ENCODE measurements at regions not wholly inside any gene's neighbourhood (a gene's known extent, or its start where the extent isn't known, plus 50 kb on each side); places are given as distances from the start of the nearest gene placed in this dataset.

DNA sequence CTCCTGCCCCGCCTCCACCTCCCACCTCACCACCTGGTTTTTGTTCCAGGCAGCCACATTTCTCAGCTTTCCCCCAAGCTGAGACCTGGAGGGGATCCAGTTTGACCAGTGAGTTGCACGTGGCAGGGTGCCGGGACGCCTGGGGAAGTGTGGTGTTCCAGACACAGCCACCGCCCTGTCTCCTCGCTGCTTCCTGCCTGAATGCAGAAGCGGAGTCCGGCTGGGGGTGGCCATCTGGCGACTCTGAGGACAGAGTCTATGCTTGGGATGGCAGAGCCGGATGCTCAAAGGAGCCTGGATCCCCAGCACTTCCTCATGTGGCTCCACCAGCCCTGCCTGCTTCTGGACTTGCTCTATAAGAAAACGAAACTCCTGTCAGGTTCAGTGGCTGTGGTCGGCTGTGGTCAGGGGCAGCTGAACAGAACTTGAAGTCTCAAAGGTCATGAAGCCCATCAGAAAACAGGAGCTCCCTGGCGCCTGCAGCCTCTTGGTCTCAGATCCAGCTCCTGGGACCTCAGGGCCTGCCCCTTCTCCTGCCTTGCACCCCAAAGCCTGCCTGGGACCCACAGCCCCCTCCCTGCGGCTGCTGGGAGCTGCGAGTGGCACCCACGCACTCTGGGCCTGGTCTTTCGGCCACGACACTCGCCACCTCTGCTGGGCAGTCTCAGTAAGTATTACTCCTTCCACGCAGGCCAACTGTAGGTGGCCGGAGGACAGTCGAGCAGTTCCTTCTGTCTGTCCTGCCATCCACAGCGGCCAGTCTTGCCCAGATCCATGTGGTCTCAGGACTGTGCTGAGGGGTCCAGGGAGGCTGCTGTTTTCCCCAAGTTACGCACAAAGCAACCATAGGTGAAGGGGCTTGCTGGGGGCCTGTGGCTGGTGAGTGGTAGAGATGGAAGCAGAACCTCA, 112.8 kb upstream of the MEF2A start:
- Histone ChIP-seq H3K9me3 (ENCODE audit: control insufficient read depth, low read length) (no peaks in the 10 kb centered on the region), H3K79me2 (no peaks in the 10 kb centered on the region), H3K4me2 (ENCODE audit: low read length) (no peak overlapping the region), H2AFZ (no peak overlapping the region), H3K9ac (no peak overlapping the region), H3K27ac (peak overlapping the region; percentile 69), H3K36me3 (ENCODE audit: control insufficient read depth, insufficient read depth, low read length) (no peaks in the 10 kb centered on the region), H3K4me3 (ENCODE audit: low read depth, low read length) (no peak overlapping the region), H3K27me3 (ENCODE audit: control insufficient read depth, insufficient read depth, low read length) (no peaks in the 10 kb centered on the region), H3K4me1 (no peaks in the 10 kb centered on the region)
- TF ChIP-seq CTCF (IDR thresholded peaks at IDR 0.05) = no peak

GRCh38 chr15:99453637-99454030, 112.2 kb upstream of the MEF2A start:
- Histone ChIP-seq H3K27ac (peak overlapping the region; percentile 69), H3K4me1 (no peaks in the 10 kb centered on the region), H3K79me2 (no peaks in the 10 kb centered on the region), H2AFZ (no peak overlapping the region), H3K27me3 (ENCODE audit: control insufficient read depth, insufficient read depth, low read length) (no peaks in the 10 kb centered on the region), H3K9me3 (ENCODE audit: control insufficient read depth, low read length) (no peaks in the 10 kb centered on the region), H3K9ac (no peak overlapping the region), H3K4me2 (ENCODE audit: low read length) (no peak overlapping the region), H3K36me3 (ENCODE audit: control insufficient read depth, insufficient read depth, low read length) (no peaks in the 10 kb centered on the region), H3K4me3 (ENCODE audit: low read depth, low read length) (no peak overlapping the region)
- TF ChIP-seq CTCF (IDR thresholded peaks at IDR 0.05) = no peak

DNA sequence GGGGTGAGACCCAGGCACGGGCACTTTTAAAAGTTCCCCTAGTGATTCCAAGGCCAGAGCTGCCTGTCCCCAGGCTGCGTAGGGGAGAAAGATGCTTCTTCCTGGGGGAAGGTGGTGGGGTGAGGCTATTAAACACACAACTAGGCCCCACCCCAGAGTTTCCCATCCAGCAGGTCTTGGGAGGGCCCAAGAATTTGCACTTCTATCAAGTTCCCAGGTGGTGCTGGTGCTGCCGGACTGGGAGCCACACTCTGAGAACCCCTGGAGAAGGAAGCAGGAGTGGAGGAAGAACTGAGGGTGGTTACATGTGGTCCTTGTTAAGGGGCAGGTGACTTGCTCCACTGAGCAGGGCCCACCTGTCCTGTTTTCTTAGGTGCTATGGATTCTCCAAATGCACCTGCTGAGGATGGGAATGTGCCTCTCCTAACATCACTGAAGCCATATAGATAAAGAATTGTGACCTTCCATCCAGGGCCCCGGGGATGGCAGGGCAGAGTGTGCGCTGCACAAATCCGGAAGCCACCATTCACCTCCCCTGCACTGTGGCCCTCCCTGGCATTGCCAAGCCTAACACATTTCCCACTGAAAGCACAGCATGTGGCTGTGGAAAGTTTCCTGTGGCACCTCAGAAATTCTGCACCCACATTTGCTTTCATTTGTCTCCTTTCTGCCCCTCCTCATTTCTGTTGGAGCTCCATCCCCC, 111.5 kb upstream of the MEF2A start:
- Histone ChIP-seq H3K79me2 (no peaks in the 10 kb centered on the region), H3K27me3 (ENCODE audit: control insufficient read depth, insufficient read depth, low read length) (no peaks in the 10 kb centered on the region), H3K9me3 (ENCODE audit: control insufficient read depth, low read length) (no peaks in the 10 kb centered on the region), H3K4me1 (no peaks in the 10 kb centered on the region), H3K9ac (no peak overlapping the region), H3K36me3 (ENCODE audit: control insufficient read depth, insufficient read depth, low read length) (no peaks in the 10 kb centered on the region), H2AFZ (no peak overlapping the region), H3K4me2 (ENCODE audit: low read length) (no peak overlapping the region), H3K4me3 (ENCODE audit: low read depth, low read length) (no peak overlapping the region), H3K27ac (peak overlapping the region; percentile 29)
- no peak for TF ChIP-seq CTCF (IDR thresholded peaks at IDR 0.05)

- H3K4me2 ChIP-seq (ENCODE audit: low read length) = no peak overlapping the region
- peak overlapping the region; percentile 62 for H3K27ac ChIP-seq
- H3K27me3 ChIP-seq (ENCODE audit: control insufficient read depth, insufficient read depth, low read length) = no peaks in the 10 kb centered on the region
- no peaks in the 10 kb centered on the region for H3K79me2 ChIP-seq
- H3K9me3 ChIP-seq (ENCODE audit: control insufficient read depth, low read length) = no peaks in the 10 kb centered on the region
- TF ChIP-seq CTCF (IDR thresholded peaks at IDR 0.05) = no peak
- no peaks in the 10 kb centered on the region for H3K4me1 ChIP-seq
- no peak overlapping the region for H3K4me3 ChIP-seq (ENCODE audit: low read depth, low read length)
- H3K9ac ChIP-seq = no peak overlapping the region
- no peaks in the 10 kb centered on the region for H3K36me3 ChIP-seq (ENCODE audit: control insufficient read depth, insufficient read depth, low read length)
- peak overlapping the region; percentile 42 for H2AFZ ChIP-seq
Measured at GRCh38 chr15:99454941-99455788, 110.6 kb upstream of the MEF2A start.
